Upper lobe of right lung (tissue), 1 donor: ENCODE measurements at regions not wholly inside any gene's neighbourhood (a gene's known extent, or its start where the extent isn't known, plus 50 kb on each side); places are given as distances from the start of the nearest gene placed in this dataset.

Experiments
- ATAC-seq: fragments of 200-7000 bp; cut with Tn5 transposase; one replicate; pipeline ENCODE4 v1.9.1; 2020; ENCODE audit warnings: mild to moderate bottlenecking, moderate library complexity
- DNase-seq: peaks from one replicate; pipeline ENCODE4 v3.0.0-alpha.2; 2020
- H3K27ac ChIP-seq: fragments of 200-600 bp; one replicate; pipeline ENCODE4 v1.8.0; 2022
- H3K27me3 ChIP-seq: fragments of 200-600 bp; one replicate; pipeline ENCODE4 v1.8.0; 2022; ENCODE audit warnings: mild to moderate bottlenecking
- H3K36me3 ChIP-seq: fragments of 200-600 bp; one replicate; pipeline ENCODE4 v1.8.0; 2022
- H3K4me1 ChIP-seq: fragments of 200-600 bp; one replicate; pipeline ENCODE4 v1.8.0; 2022
- H3K4me3 ChIP-seq: fragments of 200-600 bp; one replicate; pipeline ENCODE4 v1.8.0; 2022; ENCODE audit warnings: mild to moderate bottlenecking
- H3K9me3 ChIP-seq: fragments of 200-600 bp; one replicate; pipeline ENCODE4 v1.8.0; 2022
- CTCF ChIP-seq: fragments of 200-600 bp; IDR thresholded peaks from one replicate; pipeline ENCODE4 v1.8.0; 2022; ENCODE audit warnings: antibody characterized with exemption
- intact Hi-C: fragments of 100-400 bp; cut with DNase I; formaldehyde crosslinking; loops from one replicate; pipeline ENCODE4 v1.11.0; 2022
- donor health status: DM: no; HTN: yes; CAD: no; lungs with severe emphysema.

- Histone ChIP-seq H3K4me3 (no peak overlapping the region), H3K27me3 (no peaks in the 10 kb centered on the region), H3K4me1 (no peaks in the 10 kb centered on the region), H3K27ac (no peak overlapping the region), H3K9me3 (no peaks in the 10 kb centered on the region), H3K36me3 (no peaks in the 10 kb centered on the region)
- DNase-seq (no peak), ATAC-seq (no peak)
- TF ChIP-seq CTCF, result no peak
- intact Hi-C loops, result no loop called here
These were observed 421.8 kb downstream of the GBA3 start for GRCh38 chr4:23114538-23114937.

- TF ChIP-seq CTCF, result no peak
- Histone ChIP-seq H3K4me1 (no peaks in the 10 kb centered on the region), H3K27ac (no peak overlapping the region), H3K27me3 (no peaks in the 10 kb centered on the region), H3K4me3 (no peak overlapping the region), H3K36me3 (no peaks in the 10 kb centered on the region), H3K9me3 (no peaks in the 10 kb centered on the region)
- ATAC-seq, result no peak
- no peak for DNase-seq
- intact Hi-C loops, result no loop called here
These were observed 420.4 kb downstream of the GBA3 start for GRCh38 chr4:23113104-23113503.

- intact Hi-C loops, result no loop called here
- Histone ChIP-seq H3K4me3 (no peak overlapping the region), H3K9me3 (no peaks in the 10 kb centered on the region), H3K4me1 (no peaks in the 10 kb centered on the region), H3K27ac (no peak overlapping the region), H3K36me3 (no peaks in the 10 kb centered on the region), H3K27me3 (no peaks in the 10 kb centered on the region)
- ATAC-seq, result no peak
- no peak for TF ChIP-seq CTCF
- DNase-seq, result no peak
These were observed 413.8 kb downstream of the GBA3 start for GRCh38 chr4:23106516-23106915.

GRCh38 chr4:23105759-23106370, 413.1 kb downstream of the GBA3 start:
- no peaks in the 10 kb centered on the region for H3K4me1 ChIP-seq
- H3K27me3 ChIP-seq, result no peaks in the 10 kb centered on the region
- no peaks in the 10 kb centered on the region for H3K36me3 ChIP-seq
- no peak overlapping the region for H3K27ac ChIP-seq
- no peak for TF ChIP-seq CTCF
- H3K9me3 ChIP-seq, result no peaks in the 10 kb centered on the region
- DNase-seq, result no peak
- ATAC-seq, result no peak
- intact Hi-C loops, result no loop called here
- H3K4me3 ChIP-seq, result no peak overlapping the region

GRCh38 chr4:23097251-23097650, 404.5 kb downstream of the GBA3 start:
- H3K4me1 ChIP-seq, result no peaks in the 10 kb centered on the region
- no peak for DNase-seq

More at GRCh38 chr4:23097251-23097650, 404.5 kb downstream of the GBA3 start:
- no peak for TF ChIP-seq CTCF
- no peak overlapping the region for H3K4me3 ChIP-seq
- H3K9me3 ChIP-seq, result peaks cover 6% of the 10 kb centered on the region
- no peaks in the 10 kb centered on the region for H3K36me3 ChIP-seq
- intact Hi-C loops, result no loop called here
- no peak overlapping the region for H3K27ac ChIP-seq
- no peaks in the 10 kb centered on the region for H3K27me3 ChIP-seq
- no peak for ATAC-seq
